DOHH2 (cell line): ENCODE measurements at regions not wholly inside any gene's neighbourhood (a gene's known extent, or its start where the extent isn't known, plus 50 kb on each side); places are given as distances from the start of the nearest gene placed in this dataset.

Source experiments
- H3F3A ChIP-seq: fragments of 200-600 bp; sonication (generic), shearing (Covaris generic); 2 replicates; pipeline ENCODE4 v1.6.0; 2016; ENCODE audit warnings: antibody characterized with exemption, mild to moderate bottlenecking; ENCODE audit not compliant: control insufficient read depth, insufficient read depth
- H3K27ac ChIP-seq: fragments of 200-600 bp; sonication (generic); 2 replicates; pipeline ENCODE4 v1.5.1; 2014; ENCODE audit warnings: low read depth, mild to moderate bottlenecking, low read length, moderate library complexity
- H3K27me3 ChIP-seq: fragments of 200-600 bp; sonication (generic); 2 replicates; pipeline ENCODE4 v1.6.1; 2014; ENCODE audit warnings: mild to moderate bottlenecking, low read length, mixed read lengths; ENCODE audit not compliant: control insufficient read depth
- H3K36me3 ChIP-seq: fragments of 200-600 bp; sonication (generic); 2 replicates; pipeline ENCODE4 v1.6.1; 2014; ENCODE audit warnings: mild to moderate bottlenecking, low read length, moderate library complexity, mixed read lengths; ENCODE audit not compliant: control insufficient read depth
- H3K4me1 ChIP-seq: fragments of 200-600 bp; sonication (generic); 2 replicates; pipeline ENCODE4 v1.6.1; 2014; ENCODE audit warnings: mild to moderate bottlenecking, low read length, mixed read lengths; ENCODE audit not compliant: control insufficient read depth
- H3K4me2 ChIP-seq: fragments of 200-600 bp; sonication (generic); 2 replicates; pipeline ENCODE4 v1.6.0; 2014; ENCODE audit warnings: mild to moderate bottlenecking, low read length, moderate library complexity
- H3K4me3 ChIP-seq: fragments of 200-600 bp; sonication (generic); 2 replicates; pipeline ENCODE4 v1.5.1; 2014; ENCODE audit warnings: mild to moderate bottlenecking, low read length, mixed read lengths
- H3K79me2 ChIP-seq: fragments of 200-600 bp; sonication (generic); 2 replicates; pipeline ENCODE4 v1.6.1; 2014; ENCODE audit warnings: mild to moderate bottlenecking, low read length, mixed read lengths; ENCODE audit not compliant: control insufficient read depth
- H3K9me2 ChIP-seq: fragments of 200-600 bp; sonication (generic); replicated peaks from 2 replicates; pipeline ENCODE4 v1.6.1; 2014; ENCODE audit warnings: mild to moderate bottlenecking, low read length, mixed read lengths; ENCODE audit not compliant: control insufficient read depth
- H3K9me3 ChIP-seq: fragments of 200-600 bp; sonication (generic); 2 replicates; pipeline ENCODE4 v1.6.1; 2014; ENCODE audit warnings: antibody characterized with exemption, low read length, mixed read lengths; ENCODE audit not compliant: control insufficient read depth, insufficient read depth
- H4K20me1 ChIP-seq: fragments of 200-600 bp; sonication (generic); 2 replicates; pipeline ENCODE4 v1.6.0; 2014; ENCODE audit warnings: low read depth, mild to moderate bottlenecking, antibody characterized with exemption, low read length, moderate library complexity; ENCODE audit not compliant: control insufficient read depth, insufficient read depth
- EZH2phosphoT487 ChIP-seq: fragments of 200-600 bp; sonication (generic); IDR thresholded peaks from 2 replicates; pipeline ENCODE4 v1.6.1; 2017; ENCODE audit warnings: borderline replicate concordance, mild to moderate bottlenecking, antibody characterized with exemption, low read length, moderate library complexity, mixed read lengths
- TF ChIP-seq, protein P1 (sequence below): fragments of 200-600 bp; sonication (generic); IDR thresholded peaks from one replicate; pipeline ENCODE4 v1.5.1; 2014; ENCODE audit warnings: antibody characterized with exemption, mild to moderate bottlenecking, low read depth, low read length; ENCODE audit not compliant: poor library complexity, severe bottlenecking

DNA sequence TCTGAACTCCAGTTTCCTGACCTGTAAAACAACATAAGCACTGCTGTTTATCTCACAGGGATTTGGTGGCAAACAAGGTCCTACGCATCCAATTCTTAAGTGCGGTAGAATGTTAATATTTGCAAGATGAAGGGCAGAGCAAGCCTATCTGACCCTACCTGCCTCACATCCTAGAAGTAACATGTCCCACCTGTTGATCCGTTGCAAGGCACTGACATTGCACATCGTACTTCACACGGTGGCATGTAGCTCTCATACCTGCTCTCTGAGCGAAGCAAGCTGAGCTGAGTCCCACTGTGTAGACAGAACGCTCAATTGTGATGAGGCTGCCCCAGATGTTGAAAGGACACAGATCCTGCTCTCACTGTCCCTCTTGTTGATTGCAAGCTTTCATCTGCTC is 154.7 kb upstream of the PDE10A start:
- Histone ChIP-seq H3K27me3 (no peaks in the 10 kb centered on the region), H3K9me3 (no peaks in the 10 kb centered on the region), H3K79me2 (no peaks in the 10 kb centered on the region), H3K4me2 (no peak overlapping the region), H3K9me2 (no peaks in the 10 kb centered on the region), H3K36me3 (no peaks in the 10 kb centered on the region), H4K20me1 (no peaks in the 10 kb centered on the region), H3K4me1 (no peaks in the 10 kb centered on the region), H3K27ac (no peak overlapping the region), H3K4me3 (no peak overlapping the region), H3F3A (no peaks in the 10 kb centered on the region)
- TF ChIP-seq, protein P1, sequence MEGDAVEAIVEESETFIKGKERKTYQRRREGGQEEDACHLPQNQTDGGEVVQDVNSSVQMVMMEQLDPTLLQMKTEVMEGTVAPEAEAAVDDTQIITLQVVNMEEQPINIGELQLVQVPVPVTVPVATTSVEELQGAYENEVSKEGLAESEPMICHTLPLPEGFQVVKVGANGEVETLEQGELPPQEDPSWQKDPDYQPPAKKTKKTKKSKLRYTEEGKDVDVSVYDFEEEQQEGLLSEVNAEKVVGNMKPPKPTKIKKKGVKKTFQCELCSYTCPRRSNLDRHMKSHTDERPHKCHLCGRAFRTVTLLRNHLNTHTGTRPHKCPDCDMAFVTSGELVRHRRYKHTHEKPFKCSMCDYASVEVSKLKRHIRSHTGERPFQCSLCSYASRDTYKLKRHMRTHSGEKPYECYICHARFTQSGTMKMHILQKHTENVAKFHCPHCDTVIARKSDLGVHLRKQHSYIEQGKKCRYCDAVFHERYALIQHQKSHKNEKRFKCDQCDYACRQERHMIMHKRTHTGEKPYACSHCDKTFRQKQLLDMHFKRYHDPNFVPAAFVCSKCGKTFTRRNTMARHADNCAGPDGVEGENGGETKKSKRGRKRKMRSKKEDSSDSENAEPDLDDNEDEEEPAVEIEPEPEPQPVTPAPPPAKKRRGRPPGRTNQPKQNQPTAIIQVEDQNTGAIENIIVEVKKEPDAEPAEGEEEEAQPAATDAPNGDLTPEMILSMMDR, result no peak
- no peak for TF ChIP-seq EZH2phosphoT487

DNA sequence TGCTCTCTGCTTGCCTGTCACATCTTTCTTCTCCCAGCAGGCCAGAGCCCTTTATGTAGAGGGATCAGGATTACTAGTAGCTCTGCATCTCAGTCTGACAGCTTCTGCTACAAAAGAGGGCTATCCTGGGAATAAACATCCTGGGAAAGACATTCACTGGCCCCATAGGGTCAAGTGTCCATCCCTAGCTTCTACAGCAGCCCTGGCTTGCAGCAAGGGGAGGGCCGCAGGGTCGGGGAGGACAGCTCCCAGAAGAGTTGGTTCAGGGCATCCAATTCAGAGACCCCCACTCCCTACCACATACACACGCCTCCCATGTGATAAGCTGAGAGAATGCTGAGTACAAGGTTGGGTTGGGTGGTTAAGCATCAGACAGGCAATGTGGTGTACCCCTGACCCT is 154.1 kb upstream of the PDE10A start:
- H3K79me2 ChIP-seq, result no peaks in the 10 kb centered on the region
- no peaks in the 10 kb centered on the region for H4K20me1 ChIP-seq
- no peaks in the 10 kb centered on the region for H3K27me3 ChIP-seq
- H3K9me3 ChIP-seq, result no peaks in the 10 kb centered on the region
- H3F3A ChIP-seq, result no peaks in the 10 kb centered on the region
- no peak overlapping the region for H3K4me3 ChIP-seq
- H3K27ac ChIP-seq, result no peak overlapping the region
- no peaks in the 10 kb centered on the region for H3K36me3 ChIP-seq
- TF ChIP-seq, protein P1, result no peak
- TF ChIP-seq EZH2phosphoT487, result no peak
- H3K4me2 ChIP-seq, result no peak overlapping the region
- no peaks in the 10 kb centered on the region for H3K4me1 ChIP-seq
- no peaks in the 10 kb centered on the region for H3K9me2 ChIP-seq

DNA sequence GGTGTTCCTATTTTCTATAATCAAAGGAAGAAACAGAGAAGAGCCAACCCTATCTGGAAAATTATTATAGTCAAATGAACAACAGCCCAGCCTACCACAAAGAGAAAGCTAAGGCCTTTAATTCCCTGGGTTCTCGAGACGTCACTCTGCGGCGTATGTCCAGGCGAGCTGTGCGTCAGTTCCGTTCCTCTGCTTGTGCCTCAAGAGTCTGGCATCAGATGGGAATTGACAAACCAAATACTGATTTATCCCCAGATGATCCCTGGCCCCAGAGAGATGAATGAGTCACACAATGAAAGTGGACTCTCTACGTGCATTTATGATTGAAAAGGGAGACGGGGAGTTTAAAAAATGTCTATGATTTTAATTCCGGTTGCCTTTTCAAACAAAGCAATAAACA is 151.6 kb upstream of the PDE10A start:
- Histone ChIP-seq H3K27me3 (no peaks in the 10 kb centered on the region), H4K20me1 (no peaks in the 10 kb centered on the region), H3K79me2 (no peaks in the 10 kb centered on the region), H3K27ac (no peak overlapping the region), H3K9me2 (no peaks in the 10 kb centered on the region), H3K4me2 (no peak overlapping the region), H3F3A (no peaks in the 10 kb centered on the region), H3K9me3 (no peaks in the 10 kb centered on the region), H3K36me3 (no peaks in the 10 kb centered on the region), H3K4me1 (no peaks in the 10 kb centered on the region), H3K4me3 (no peak overlapping the region)
- TF ChIP-seq EZH2phosphoT487, result no peak
- TF ChIP-seq, protein P1, result no peak

DNA sequence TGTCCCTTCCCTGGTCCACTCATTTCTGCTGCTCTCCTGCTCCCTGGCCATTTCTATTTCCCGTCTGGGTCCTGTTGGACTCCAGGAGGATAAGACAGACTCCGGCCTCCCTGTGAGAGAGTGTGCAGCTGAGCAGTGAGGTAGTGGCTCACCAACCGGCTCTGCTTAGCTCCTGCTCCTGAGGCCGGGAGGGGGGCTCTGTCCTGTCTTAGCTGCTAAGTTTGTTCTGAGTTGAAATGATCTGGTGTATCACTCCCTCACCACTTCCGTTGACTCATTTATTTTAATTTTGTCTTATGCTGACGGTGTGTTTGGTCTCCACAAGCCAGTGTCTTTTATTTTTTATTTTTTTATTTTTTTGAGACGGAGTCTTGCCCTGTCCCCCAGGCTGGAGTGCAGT is 148.5 kb upstream of the PDE10A start:
- TF ChIP-seq EZH2phosphoT487, result no peak
- TF ChIP-seq, protein P1, result no peak
- Histone ChIP-seq H3K9me3 (peaks cover 5% of the 10 kb centered on the region; the same call in 1 of the 2 replicates), H3K4me2 (no peak overlapping the region), H3K4me1 (no peaks in the 10 kb centered on the region), H3K79me2 (no peaks in the 10 kb centered on the region), H3K36me3 (no peaks in the 10 kb centered on the region), H4K20me1 (no peaks in the 10 kb centered on the region), H3K9me2 (no peaks in the 10 kb centered on the region), H3K27ac (no peak overlapping the region), H3K27me3 (no peaks in the 10 kb centered on the region), H3F3A (no peaks in the 10 kb centered on the region), H3K4me3 (no peak overlapping the region)
